ENCODE measurements at regions not wholly inside any gene's neighbourhood (a gene's known extent, or its start where the extent isn't known, plus 50 kb on each side); places are given as distances from the start of the nearest gene placed in this dataset.

DNA sequence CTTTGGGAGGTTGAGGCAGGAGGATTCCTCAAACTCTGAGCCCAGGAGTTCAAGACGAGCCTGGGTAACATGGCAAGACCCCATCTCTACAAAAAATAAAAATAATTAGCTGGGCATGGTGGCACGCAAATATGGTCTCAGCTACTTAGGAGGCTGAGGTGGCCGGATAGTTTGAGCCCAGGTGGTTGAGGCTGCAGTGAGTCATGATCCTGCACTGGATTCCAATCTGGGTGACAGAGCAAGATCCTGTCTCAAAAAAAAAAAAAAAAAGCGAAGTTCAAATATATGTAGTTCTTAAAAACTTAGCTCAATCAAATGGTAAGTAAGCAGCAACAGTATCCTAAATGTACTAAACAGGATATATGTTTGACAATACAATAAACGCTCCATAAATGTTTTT is 85.5 kb upstream of the SSTR1 start:
- no peak for TF ChIP-seq EP300 (IDR thresholded peaks at IDR 0.05)
- TF ChIP-seq, protein P1, sequence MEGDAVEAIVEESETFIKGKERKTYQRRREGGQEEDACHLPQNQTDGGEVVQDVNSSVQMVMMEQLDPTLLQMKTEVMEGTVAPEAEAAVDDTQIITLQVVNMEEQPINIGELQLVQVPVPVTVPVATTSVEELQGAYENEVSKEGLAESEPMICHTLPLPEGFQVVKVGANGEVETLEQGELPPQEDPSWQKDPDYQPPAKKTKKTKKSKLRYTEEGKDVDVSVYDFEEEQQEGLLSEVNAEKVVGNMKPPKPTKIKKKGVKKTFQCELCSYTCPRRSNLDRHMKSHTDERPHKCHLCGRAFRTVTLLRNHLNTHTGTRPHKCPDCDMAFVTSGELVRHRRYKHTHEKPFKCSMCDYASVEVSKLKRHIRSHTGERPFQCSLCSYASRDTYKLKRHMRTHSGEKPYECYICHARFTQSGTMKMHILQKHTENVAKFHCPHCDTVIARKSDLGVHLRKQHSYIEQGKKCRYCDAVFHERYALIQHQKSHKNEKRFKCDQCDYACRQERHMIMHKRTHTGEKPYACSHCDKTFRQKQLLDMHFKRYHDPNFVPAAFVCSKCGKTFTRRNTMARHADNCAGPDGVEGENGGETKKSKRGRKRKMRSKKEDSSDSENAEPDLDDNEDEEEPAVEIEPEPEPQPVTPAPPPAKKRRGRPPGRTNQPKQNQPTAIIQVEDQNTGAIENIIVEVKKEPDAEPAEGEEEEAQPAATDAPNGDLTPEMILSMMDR (IDR thresholded peaks at IDR 0.05) = no peak
- TF ChIP-seq POLR2AphosphoS5 (IDR thresholded peaks at IDR 0.05) = no peak
- no peak for TF ChIP-seq POLR2A (IDR thresholded peaks at IDR 0.05)
- no peak for DNase-seq (ENCODE audit: low spot score in 2 of 2)
- H3K9me3 ChIP-seq = no peaks in the 10 kb centered on the region
- 91% methylated on average over 5 of the region's 5 CpGs for whole genome bisulfite sequencing
- no peaks in the 10 kb centered on the region for H3K27me3 ChIP-seq
- H3K36me3 ChIP-seq = no peaks in the 10 kb centered on the region
- H3K4me3 ChIP-seq = no peak overlapping the region
- H3K27ac ChIP-seq = no peak overlapping the region
- peaks cover 5% of the 10 kb centered on the region for H3K4me1 ChIP-seq

DNA sequence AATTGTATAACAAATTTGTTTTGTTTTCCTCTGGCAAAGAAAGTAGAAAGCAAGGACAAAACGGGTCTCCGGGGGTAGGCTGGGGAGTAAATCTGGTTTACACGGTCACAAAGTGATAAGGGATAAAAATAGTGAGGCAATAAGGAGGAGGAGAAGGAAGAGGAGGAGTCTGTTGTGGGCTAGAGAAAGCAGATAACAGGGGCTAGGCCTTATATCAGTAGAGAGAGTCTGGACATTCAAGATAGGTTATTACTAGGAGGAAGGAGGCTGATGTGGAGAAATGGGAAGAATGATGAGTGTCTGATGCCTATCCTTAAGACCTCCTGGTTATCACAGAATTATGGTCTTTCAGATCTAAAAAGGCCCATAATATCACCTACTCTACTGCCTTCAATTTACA is 83.2 kb upstream of the SSTR1 start:
- Histone ChIP-seq H3K4me3 (no peak overlapping the region), H3K27ac (no peak overlapping the region), H3K9me3 (no peaks in the 10 kb centered on the region), H3K27me3 (no peaks in the 10 kb centered on the region), H3K4me1 (peaks cover 5% of the 10 kb centered on the region), H3K36me3 (no peaks in the 10 kb centered on the region)
- TF ChIP-seq POLR2A (IDR thresholded peaks at IDR 0.05) (no peak), POLR2AphosphoS5 (IDR thresholded peaks at IDR 0.05) (no peak), EP300 (IDR thresholded peaks at IDR 0.05) (no peak)
- TF ChIP-seq, protein P1 (IDR thresholded peaks at IDR 0.05) = no peak
- DNase-seq (ENCODE audit: low spot score in 2 of 2) = no peak
- 65% methylated on average over 3 of the region's 3 CpGs for WGBS

DNA sequence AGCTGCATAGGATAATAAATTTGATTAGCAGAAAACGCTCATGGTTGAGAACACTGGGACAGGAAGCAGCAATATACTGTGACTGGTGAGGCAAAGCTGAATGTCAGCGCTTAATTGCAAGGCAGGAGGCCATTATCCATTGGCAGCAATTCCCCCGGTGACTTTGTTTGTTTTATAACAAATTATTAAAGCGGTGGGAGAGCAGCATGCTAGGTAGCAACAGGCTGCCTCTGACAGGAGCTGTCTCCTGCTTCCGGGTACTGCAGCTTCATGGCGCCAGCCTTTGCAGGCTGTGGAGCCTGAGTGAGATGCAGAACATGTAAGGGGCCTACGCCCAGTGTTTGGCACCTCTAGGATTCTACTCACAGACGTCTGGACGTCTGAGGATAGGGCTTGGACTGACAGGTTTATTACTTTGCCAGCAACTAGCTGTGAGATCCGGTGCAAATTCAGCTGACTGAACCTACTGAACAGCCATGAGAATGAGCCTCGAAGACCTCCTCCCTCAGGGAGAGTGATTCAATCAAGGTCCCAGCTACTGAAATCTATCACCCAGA is 82.1 kb upstream of the SSTR1 start:
- Histone ChIP-seq H3K36me3 (no peaks in the 10 kb centered on the region), H3K4me1 (peaks cover 5% of the 10 kb centered on the region), H3K27ac (no peak overlapping the region), H3K27me3 (no peaks in the 10 kb centered on the region), H3K9me3 (no peaks in the 10 kb centered on the region), H3K4me3 (no peak overlapping the region)
- TF ChIP-seq POLR2A (IDR thresholded peaks at IDR 0.05) (no peak), POLR2AphosphoS5 (IDR thresholded peaks at IDR 0.05) (no peak), EP300 (IDR thresholded peaks at IDR 0.05) (no peak)
- TF ChIP-seq, protein P1 (IDR thresholded peaks at IDR 0.05) = no peak
- 48% methylated on average over 11 of the region's 11 CpGs for WGBS
- no peak for DNase-seq (ENCODE audit: low spot score in 2 of 2)

DNA sequence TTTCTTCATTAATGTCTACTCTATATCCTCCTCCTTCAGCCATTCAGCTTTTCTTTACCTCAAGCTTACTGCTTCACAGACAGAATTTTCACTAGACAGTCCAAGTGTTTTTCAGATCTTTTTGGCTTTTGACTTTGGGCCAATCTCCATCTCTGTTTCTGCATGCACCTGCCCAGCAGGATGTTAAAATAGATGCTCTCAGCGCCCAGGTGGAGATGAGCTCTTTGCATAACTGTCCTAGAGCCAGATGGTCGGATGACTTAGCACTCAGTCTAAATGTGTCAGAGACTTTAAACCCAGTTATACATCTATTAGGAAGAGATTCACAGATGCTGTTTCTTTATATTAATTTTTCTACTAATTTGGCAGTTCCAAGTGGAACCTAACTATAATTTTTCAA is 80.3 kb upstream of the SSTR1 start:
- 72% methylated on average over 2 of the region's 2 CpGs for WGBS
- no peak for TF ChIP-seq POLR2AphosphoS5 (IDR thresholded peaks at IDR 0.05)
- TF ChIP-seq EP300 (IDR thresholded peaks at IDR 0.05) = no peak
- TF ChIP-seq, protein P1 (IDR thresholded peaks at IDR 0.05) = no peak
- TF ChIP-seq POLR2A (IDR thresholded peaks at IDR 0.05) = no peak
- H3K4me1 ChIP-seq = no peaks in the 10 kb centered on the region
- H3K9me3 ChIP-seq = peaks cover 6% of the 10 kb centered on the region
- H3K36me3 ChIP-seq = no peaks in the 10 kb centered on the region
- H3K27ac ChIP-seq = no peak overlapping the region
- H3K27me3 ChIP-seq = no peaks in the 10 kb centered on the region
- DNase-seq (ENCODE audit: low spot score in 2 of 2) = no peak
- no peak overlapping the region for H3K4me3 ChIP-seq

DNA sequence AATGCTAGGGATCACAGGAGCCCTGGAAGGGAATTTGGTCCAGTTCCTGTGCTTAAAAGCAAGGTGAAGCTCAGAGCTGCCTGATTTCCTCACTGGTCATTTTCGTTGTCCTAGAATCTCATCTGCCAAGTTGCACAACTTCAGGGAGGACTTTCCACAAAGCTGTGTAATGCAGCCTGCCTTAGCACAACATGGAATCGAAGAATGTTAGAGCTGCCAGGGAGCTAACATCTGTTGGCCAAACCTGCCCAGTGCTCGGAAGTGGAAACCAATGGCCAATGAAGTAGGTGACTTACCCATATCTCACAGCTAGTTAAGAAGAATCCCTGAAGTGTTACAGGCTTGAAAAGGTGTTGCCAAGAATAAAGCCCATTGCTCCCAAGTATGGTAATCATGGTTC is 79.9 kb upstream of the SSTR1 start:
- TF ChIP-seq, protein P1 (IDR thresholded peaks at IDR 0.05) = no peak
- TF ChIP-seq POLR2AphosphoS5 (IDR thresholded peaks at IDR 0.05) (no peak), EP300 (IDR thresholded peaks at IDR 0.05) (no peak), POLR2A (IDR thresholded peaks at IDR 0.05) (no peak)
- WGBS = 66% methylated on average over 3 of the region's 3 CpGs

More for the DNA sequence above, 79.9 kb upstream of the SSTR1 start:
- no peaks in the 10 kb centered on the region for H3K27me3 ChIP-seq
- no peaks in the 10 kb centered on the region for H3K4me1 ChIP-seq
- no peaks in the 10 kb centered on the region for H3K36me3 ChIP-seq
- no peak overlapping the region for H3K4me3 ChIP-seq
- DNase-seq (ENCODE audit: low spot score in 2 of 2) = no peak
- peaks cover 6% of the 10 kb centered on the region for H3K9me3 ChIP-seq
- H3K27ac ChIP-seq = no peak overlapping the region
